DMS53 treated with DMSO at 0.1 percent for 48 hours (cell line): ENCODE measurements at regions not wholly inside any gene's neighbourhood (a gene's known extent, or its start where the extent isn't known, plus 50 kb on each side); places are given as distances from the start of the nearest gene placed in this dataset.
"Not testable (repeated sequence)": the region's sequence is repeated elsewhere in the genome, so short reads cannot be mapped to it uniquely, and the experiment has no call there.

Source experiments
- DNase-seq: peaks from one replicate; lab custom pipeline; 2025; ENCODE audit not compliant: unreplicated experiment; lab: John Stamatoyannopoulos, UW

- not testable (repeated sequence) for DNase-seq
These were observed 54.8 kb upstream of the FAM90A1 start for GRCh38 chr12:8282181-8282580.

- DNase-seq, result not testable (repeated sequence)
These were observed 58.3 kb upstream of the FAM90A1 start for GRCh38 chr12:8285681-8286080.

GRCh38 chr12:8291764-8292163, 64.3 kb upstream of the FAM90A1 start:
- DNase-seq, result not testable (repeated sequence)

DNA sequence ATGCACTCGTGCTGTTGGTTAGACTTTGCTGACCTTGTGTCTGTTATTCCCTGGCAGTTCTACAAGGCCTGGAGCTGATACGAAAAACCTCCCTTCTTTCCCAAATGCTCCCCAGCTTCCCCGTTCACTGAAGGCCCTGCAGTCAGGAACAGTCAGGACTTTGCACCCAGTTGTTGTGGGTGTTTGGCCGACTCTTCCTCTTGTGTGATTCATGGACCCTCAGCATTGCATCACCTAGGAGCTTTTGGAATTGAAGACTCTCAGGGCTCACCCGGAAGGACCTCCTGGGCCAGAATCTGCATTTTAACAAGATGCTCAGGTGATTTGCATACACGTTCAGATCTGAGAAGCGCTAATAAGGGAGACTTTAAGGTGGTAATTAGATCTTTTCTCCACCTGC, 67.2 kb upstream of the FAM90A1 start:
- DNase-seq, result not testable (repeated sequence)

DNA sequence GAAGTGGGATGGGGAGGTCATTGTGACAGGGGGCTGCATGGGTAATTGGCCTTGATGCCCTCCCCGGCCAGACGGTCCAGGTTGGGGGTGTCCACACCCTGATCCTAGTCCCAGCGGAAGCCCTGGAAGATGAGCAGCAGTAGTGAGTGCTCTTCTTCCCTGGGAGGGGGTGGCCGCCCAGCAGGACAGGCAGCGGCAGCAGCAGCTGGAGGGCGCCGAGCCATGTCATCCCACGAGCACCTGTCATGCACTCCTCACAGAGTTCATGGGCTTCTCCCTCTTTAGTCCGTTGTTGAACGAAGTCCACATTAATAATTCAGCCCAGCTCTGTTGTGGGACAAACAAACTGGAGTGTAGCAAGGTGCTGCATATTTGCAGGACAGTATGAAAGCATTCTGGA, 81.2 kb upstream of the FAM90A1 start:
- not testable (repeated sequence) for DNase-seq

- DNase-seq, result not testable (repeated sequence)
These were observed 88.6 kb upstream of the FAM90A1 start for GRCh38 chr12:8315997-8316396.

GRCh38 chr12:8317675-8318074, 90.3 kb upstream of the FAM90A1 start:
- not testable (repeated sequence) for DNase-seq

DNA sequence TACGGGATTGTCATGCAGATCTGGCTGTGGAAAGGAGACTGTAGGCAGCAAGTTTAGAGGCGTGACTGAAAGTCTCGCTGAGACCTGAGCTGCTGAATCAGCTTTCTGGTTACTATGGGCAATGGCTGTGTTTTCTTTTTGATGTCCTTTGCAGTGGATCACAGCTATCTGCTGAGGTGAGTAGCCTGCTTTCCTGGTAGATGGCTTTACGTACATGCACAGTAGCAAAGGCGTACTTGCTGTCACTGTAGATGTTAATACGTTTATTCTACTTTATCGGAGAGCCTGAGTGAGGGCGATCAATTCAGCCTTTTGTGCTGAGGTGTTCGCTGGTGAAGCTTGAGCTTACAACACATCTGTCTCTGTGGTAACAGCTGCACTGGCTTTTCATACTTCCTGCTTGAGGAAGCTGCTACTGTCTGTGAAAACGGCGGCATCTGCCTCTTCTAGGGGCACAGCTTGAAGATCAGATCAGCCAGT, 92.9 kb upstream of the FAM90A1 start:
- DNase-seq, result not testable (repeated sequence)

DNA sequence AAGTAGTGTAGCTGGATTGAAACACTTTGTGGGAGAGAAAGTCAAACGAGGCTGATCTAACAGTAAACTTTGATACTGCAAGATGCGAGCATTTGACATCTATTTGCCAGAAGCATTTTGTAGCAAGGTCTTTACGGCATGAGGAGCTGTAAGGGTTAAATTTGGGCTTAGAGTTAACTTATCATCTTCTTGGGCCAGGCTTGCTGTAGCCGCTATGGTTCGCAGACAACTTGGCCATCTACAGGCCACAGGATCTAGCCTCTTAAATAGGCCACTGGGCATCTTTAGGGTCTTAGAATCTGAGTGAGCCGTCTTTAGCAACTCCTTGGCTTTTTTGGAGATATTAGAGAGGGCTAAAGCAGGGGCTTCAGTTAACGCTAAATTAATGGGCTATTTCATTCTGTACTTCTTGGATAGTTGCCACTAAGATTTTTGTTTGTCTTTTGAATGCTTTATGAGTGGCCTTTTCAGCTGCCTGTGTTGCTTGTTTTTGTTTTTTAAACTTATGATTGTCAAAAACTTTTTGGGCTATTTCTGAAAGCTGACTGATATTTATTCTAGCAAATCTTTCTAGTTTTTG, 93.5 kb upstream of the FAM90A1 start:
- DNase-seq, result not testable (repeated sequence)

GRCh38 chr12:8325145-8325839, 97.9 kb upstream of the FAM90A1 start:
- not testable (repeated sequence) for DNase-seq

GRCh38 chr12:8328835-8329234, 101.4 kb upstream of the FAM90A1 start:
- DNase-seq, result not testable (repeated sequence)

- DNase-seq, result not testable (repeated sequence)
These were observed 105.0 kb upstream of the FAM90A1 start for GRCh38 chr12:8332373-8332772.

GRCh38 chr12:8351073-8351472, 104.7 kb upstream of the CLEC6A start:
- not testable (repeated sequence) for DNase-seq

- DNase-seq, result not testable (repeated sequence)
These were observed 101.0 kb upstream of the CLEC6A start for GRCh38 chr12:8354741-8355140.

- not testable (repeated sequence) for DNase-seq
These were observed 100.2 kb upstream of the CLEC6A start for GRCh38 chr12:8355531-8355930.

- peak; percentile 42 for DNase-seq
These were observed 82.0 kb upstream of the CLEC6A start for GRCh38 chr12:8373744-8374143.

DNA sequence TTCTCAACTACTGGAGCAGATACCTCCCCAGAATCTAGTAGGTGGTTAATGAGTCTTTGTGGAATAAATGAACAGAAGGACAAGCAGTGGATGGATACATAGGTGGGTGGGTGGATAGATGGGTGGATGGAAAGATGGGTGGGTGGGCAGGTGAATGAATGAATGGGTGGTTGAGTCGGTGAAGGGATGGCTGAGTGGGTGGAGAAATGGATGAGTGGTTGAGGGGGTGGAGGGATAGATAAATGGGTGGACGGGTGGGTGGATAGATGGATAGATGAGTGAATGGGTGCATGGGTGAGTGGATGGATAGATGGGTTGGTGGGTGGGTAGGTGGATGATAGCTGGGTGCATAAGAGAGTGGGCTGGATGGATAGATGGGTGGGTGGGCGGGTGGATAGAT, 80.6 kb upstream of the CLEC6A start:
- DNase-seq, result not testable (repeated sequence)

DNA sequence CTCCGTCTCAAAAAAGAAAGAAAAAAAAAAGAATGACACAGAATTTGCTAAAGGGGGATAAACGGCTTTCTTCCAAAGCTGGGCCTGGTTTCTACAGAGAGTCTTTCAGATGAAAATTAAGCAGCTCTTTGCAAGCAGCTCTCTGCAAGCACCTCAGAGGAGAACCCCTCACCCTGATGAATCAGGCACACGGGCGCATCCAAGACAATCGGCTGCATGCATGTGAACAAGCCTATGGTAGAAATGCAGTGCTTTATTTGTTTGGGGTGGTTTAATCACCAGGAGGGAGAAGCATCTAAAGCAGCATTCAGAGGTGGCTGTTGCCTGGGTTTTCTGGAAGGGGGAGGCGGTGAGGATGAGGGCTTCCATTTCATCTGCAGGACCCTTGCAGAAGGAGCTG, 78.0 kb upstream of the CLEC6A start:
- not testable (repeated sequence) for DNase-seq

DNA sequence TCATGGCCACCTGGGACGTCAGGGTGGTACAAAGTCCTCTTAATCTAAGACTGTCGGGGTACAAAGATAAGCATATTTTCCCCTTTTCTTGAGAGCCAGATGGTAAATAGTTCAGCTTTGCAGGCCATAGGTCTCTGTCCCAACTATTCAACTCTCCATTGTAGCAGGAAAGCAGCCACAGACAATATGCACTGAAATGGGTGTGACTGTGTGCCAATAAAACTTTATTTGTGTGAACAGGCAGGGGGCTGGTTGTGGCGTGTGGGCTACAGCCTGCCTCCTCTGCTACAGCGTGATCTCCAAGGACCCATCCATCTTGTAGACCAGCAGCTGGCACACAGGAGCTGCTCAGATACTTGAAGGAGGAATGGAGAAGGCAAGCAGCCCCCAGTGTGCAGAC, 73.2 kb upstream of the CLEC6A start:
- not testable (repeated sequence) for DNase-seq

DNA sequence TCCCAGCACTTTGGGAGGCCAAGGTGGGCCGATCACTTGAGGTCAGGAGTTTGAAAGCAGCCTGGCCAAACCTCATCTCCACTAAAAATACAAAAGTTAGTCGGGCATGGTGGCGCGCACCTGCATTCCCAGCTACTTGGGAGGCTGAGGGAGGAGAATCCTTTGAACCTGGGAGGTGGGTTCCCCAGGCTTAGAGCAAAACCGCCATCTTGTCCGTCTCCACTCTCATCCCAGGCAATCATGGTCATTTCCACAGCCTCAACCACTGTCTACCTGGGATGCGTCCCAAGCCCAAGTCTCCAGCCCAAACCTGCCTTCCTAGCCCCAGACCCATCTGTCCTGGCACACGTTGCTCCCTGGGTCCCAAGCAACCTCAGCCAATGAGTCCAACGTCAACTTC, 71.1 kb upstream of the CLEC6A start:
- DNase-seq, result not testable (repeated sequence)

DNA sequence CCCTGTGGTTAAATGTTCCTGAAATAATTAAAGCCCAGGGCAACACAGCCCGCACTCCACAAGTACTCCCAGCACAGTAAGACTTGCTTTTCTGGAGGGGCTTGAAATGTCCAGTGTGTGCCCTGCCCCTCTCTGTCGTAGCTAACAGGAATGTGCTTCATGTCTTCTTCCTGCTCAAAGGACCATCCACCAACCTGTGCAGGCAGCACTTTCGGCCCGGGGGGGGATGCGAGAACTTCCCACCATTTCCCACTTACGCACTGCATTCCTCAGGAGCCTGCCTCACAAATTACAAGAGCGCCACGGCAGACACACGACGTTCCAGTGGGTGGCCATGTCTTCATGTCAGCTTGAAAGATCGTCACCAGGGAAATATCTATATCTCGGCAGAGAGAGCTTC, 70.3 kb upstream of the CLEC6A start:
- not testable (repeated sequence) for DNase-seq

DNA sequence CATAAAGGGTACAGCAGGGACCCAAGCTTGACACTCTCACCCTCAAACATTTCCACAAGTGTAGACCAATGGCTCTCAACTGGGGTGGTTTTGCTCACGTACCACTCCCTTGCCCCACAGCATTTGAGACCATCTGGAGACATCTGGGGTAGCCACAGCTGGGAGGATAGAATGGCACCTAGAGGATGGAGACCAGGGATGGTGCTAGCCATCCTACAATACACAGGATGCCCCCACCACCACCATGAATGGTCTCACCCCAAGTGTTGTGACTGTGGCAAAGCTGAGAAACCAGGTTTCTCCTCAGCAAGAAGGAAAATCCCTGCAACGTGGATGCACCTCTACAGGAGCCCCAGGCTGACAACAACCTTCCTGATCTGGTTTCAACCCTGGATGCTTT, 69.1 kb upstream of the CLEC6A start:
- DNase-seq, result not testable (repeated sequence)
